Activated CD4-positive, alpha-beta T cell treated with anti-CD3 and anti-CD28 coated beads, Interleukin-2, amount 10 ng/mL, durations not matched to agents 7 days and 5 days (primary cell): ENCODE measurements at regions not wholly inside any gene's neighbourhood (a gene's known extent, or its start where the extent isn't known, plus 50 kb on each side); places are given as distances from the start of the nearest gene placed in this dataset.

Experiments
- CTCF ChIA-PET: fragments of 350-600 bp; sonication (Branson Sonifier 250); formaldehyde crosslinking; loops from one replicate; lab custom pipeline; 2021; ENCODE audit warnings: antibody characterized with exemption; lab: Charles Lee
- POLR2A ChIA-PET: fragments of 350-600 bp; sonication (Branson Sonifier 250); formaldehyde crosslinking; loops from one replicate; lab custom pipeline; 2021; ENCODE audit warnings: antibody characterized with exemption; lab: Charles Lee
- DNase-seq: peaks from one replicate; pipeline ENCODE4 v3.0.0-alpha.2; 2020
- H3K27ac Mint-ChIP-seq: one replicate; pipeline ENCODE4 v1.8.0; 2021; ENCODE audit warnings: mild to moderate bottlenecking, moderate library complexity, mixed read lengths
- H3K27me3 Mint-ChIP-seq: one replicate; pipeline ENCODE4 v1.8.0; 2021; ENCODE audit warnings: mixed read lengths
- H3K36me3 Mint-ChIP-seq: one replicate; pipeline ENCODE4 v1.8.0; 2021; ENCODE audit warnings: low read depth, mixed read lengths
- H3K4me1 Mint-ChIP-seq: one replicate; pipeline ENCODE4 v1.8.0; 2021; ENCODE audit warnings: mixed read lengths
- H3K4me3 Mint-ChIP-seq: one replicate; pipeline ENCODE4 v1.8.0; 2021; ENCODE audit warnings: mild to moderate bottlenecking, moderate library complexity, mixed read lengths
- H3K9me3 Mint-ChIP-seq: one replicate; pipeline ENCODE4 v1.8.0; 2021; ENCODE audit warnings: mixed read lengths

DNA sequence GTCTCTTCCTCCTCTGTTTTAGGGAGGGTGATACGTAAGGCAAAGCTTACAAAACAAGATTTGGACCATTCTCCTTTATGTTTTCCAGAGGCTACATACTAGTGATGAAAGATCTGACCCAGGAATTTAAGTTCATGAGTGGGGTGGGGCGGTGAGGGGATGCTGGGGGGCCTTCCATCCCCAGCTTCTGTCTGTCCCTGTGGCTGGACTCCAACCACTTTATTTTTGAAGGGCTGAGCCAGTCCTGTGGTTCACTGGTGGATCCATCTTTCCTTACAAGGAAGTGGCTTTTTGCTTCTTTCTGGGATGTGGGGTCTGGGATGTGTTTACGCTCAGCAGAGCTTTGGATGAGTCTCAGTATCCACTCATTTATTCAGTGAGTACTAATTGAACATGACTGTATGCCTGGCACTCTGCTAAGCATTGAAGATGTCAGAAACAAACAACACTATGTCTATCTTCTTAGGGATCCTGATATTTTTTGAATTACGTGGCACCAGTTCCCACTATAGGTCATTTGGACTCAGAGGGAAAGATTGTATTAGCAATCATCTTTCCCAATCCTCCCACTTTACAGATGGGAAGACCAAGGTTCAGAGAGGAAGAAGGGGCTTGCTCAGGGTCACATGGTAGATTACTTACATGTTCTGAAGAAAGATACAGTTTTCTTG lies 291.8 kb upstream of the TBX3 start:
- no peak for DNase-seq
- ChIA-PET POLR2A (no interaction called here), CTCF (no interaction called here)
- H3K4me1 Mint-ChIP-seq: no peaks in the 10 kb centered on the region
- no peaks in the 10 kb centered on the region for H3K9me3 Mint-ChIP-seq
- no peak overlapping the region for H3K4me3 Mint-ChIP-seq
- H3K36me3 Mint-ChIP-seq: no peaks in the 10 kb centered on the region
- no peak overlapping the region for H3K27ac Mint-ChIP-seq
- no peaks in the 10 kb centered on the region for H3K27me3 Mint-ChIP-seq

GRCh38 chr12:114974826-114975639 lies 291.1 kb upstream of the TBX3 start:
- Mint-ChIP-seq H3K4me3 (no peak overlapping the region), H3K36me3 (no peaks in the 10 kb centered on the region), H3K9me3 (no peaks in the 10 kb centered on the region), H3K27me3 (no peaks in the 10 kb centered on the region), H3K4me1 (no peaks in the 10 kb centered on the region), H3K27ac (no peak overlapping the region)
- DNase-seq: no peak
- CTCF ChIA-PET: no interaction called here
- POLR2A ChIA-PET: no interaction called here

GRCh38 chr12:114974333-114974732 lies 290.4 kb upstream of the TBX3 start:
- no peak for DNase-seq
- CTCF ChIA-PET: no interaction called here
- Mint-ChIP-seq H3K4me3 (no peak overlapping the region), H3K4me1 (no peaks in the 10 kb centered on the region), H3K36me3 (no peaks in the 10 kb centered on the region), H3K27me3 (no peaks in the 10 kb centered on the region), H3K9me3 (no peaks in the 10 kb centered on the region), H3K27ac (no peak overlapping the region)
- POLR2A ChIA-PET: no interaction called here

DNA sequence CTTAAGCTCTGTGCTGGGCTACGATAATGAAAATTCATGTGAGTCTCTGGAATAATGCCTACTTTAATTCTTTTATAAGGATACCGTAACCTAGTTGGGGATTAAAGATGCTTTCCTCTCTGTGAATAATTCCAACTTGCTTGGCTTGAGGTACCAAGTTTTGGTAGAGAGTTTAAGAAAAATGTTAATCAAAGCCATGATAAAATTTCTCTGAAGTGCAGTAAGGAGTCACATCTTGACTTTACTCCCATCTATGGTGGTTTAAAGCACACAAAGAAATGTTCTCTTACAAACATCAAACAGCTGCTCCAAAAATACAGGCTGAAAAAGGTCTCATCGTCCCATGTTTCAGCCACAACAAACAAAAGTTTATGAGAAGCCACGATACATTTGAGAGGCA lies 284.8 kb upstream of the TBX3 start:
- CTCF ChIA-PET: no interaction called here

DNA sequence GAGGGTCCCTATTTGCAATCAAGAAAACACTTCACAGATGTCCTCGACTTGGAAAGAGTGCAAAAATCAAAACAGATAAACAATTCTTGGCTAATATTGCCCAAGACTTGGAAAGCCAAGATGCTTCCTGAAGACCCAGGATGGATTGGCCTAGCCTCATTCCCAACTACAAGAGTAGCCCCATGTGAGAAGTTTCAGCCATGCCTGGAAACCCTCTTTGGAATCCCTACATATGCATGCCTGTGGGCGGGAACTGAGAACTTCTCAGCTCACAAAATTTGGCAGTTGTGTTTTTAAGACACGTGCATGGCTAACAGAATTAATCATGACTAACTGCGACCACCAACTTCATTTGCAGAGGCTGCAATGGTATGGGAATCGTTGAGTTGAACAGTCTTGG lies 283.2 kb upstream of the TBX3 start:
- POLR2A ChIA-PET: no interaction called here
- no peak overlapping the region for H3K4me3 Mint-ChIP-seq

More for the DNA sequence above, 284.8 kb upstream of the TBX3 start:
- Mint-ChIP-seq H3K36me3 (no peaks in the 10 kb centered on the region), H3K4me3 (no peak overlapping the region), H3K27ac (no peak overlapping the region), H3K4me1 (no peaks in the 10 kb centered on the region), H3K27me3 (no peaks in the 10 kb centered on the region), H3K9me3 (peaks cover 2% of the 10 kb centered on the region)
- POLR2A ChIA-PET: no interaction called here
- DNase-seq: no peak

DNA sequence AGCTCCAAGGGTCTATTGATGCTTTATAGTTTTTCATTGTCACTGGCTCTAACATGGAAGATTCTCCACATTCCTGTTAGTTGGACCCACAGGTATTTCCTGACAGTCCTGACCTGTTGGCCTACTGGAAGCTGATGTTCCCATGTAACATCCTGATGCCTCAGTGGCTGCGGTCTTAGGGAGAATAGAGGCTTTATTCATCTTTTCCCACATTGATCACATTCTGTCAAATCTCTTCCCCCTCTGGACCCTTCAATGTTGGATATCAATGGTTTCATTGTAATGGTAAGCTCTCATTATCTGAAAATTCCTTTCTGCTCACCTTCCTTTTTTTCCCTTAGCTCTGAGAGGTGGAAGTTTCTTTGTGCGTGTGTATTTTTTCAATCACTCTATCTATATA lies 280.9 kb upstream of the TBX3 start:
- Mint-ChIP-seq H3K4me3 (no peak overlapping the region), H3K27me3 (no peaks in the 10 kb centered on the region), H3K9me3 (peaks cover 2% of the 10 kb centered on the region), H3K36me3 (no peaks in the 10 kb centered on the region), H3K27ac (no peak overlapping the region), H3K4me1 (no peaks in the 10 kb centered on the region)
- DNase-seq: no peak
- CTCF ChIA-PET: no interaction called here
- POLR2A ChIA-PET: no interaction called here

More for the DNA sequence above, 283.2 kb upstream of the TBX3 start:
- H3K27ac Mint-ChIP-seq: no peak overlapping the region
- H3K9me3 Mint-ChIP-seq: peaks cover 2% of the 10 kb centered on the region
- H3K27me3 Mint-ChIP-seq: no peaks in the 10 kb centered on the region
- H3K4me1 Mint-ChIP-seq: no peaks in the 10 kb centered on the region
- H3K36me3 Mint-ChIP-seq: no peaks in the 10 kb centered on the region
- CTCF ChIA-PET: no interaction called here
- no peak for DNase-seq

DNA sequence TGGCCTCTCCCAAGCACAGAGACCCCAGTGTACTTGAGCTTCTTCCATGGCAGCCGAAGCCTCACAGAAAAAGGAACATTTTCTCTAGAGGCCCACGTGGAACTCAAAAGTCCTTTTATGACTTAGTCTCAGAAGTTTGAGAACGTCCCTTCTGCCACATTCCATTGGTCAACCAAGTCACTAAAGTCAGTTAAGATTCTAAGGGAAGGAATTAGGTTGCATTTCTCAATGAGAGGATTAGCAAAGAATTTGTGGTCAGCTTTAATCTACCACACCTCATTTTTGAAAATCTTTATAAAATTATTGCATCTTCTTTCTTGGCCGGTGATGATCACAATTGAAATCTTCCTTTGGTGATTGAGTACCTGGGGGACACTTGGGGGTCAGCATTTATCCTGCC lies 279.9 kb upstream of the TBX3 start:
- no peaks in the 10 kb centered on the region for H3K4me1 Mint-ChIP-seq
- peaks cover 2% of the 10 kb centered on the region for H3K9me3 Mint-ChIP-seq

GRCh38 chr12:114961491-114961890 lies 277.5 kb upstream of the TBX3 start:
- H3K4me1 Mint-ChIP-seq: no peaks in the 10 kb centered on the region
- H3K27ac Mint-ChIP-seq: no peak overlapping the region
- no peaks in the 10 kb centered on the region for H3K9me3 Mint-ChIP-seq
- POLR2A ChIA-PET: no interaction called here
- CTCF ChIA-PET: no interaction called here
- no peak for DNase-seq
- no peaks in the 10 kb centered on the region for H3K27me3 Mint-ChIP-seq
- no peak overlapping the region for H3K4me3 Mint-ChIP-seq
- H3K36me3 Mint-ChIP-seq: no peaks in the 10 kb centered on the region

More for the DNA sequence above, 279.9 kb upstream of the TBX3 start:
- no peak overlapping the region for H3K27ac Mint-ChIP-seq
- ChIA-PET CTCF (no interaction called here), POLR2A (no interaction called here)
- H3K27me3 Mint-ChIP-seq: no peaks in the 10 kb centered on the region
- no peaks in the 10 kb centered on the region for H3K36me3 Mint-ChIP-seq
- no peak overlapping the region for H3K4me3 Mint-ChIP-seq
- no peak for DNase-seq

GRCh38 chr12:114958538-114958937 lies 274.6 kb upstream of the TBX3 start:
- Mint-ChIP-seq H3K4me3 (no peak overlapping the region), H3K27ac (no peak overlapping the region), H3K9me3 (no peaks in the 10 kb centered on the region), H3K4me1 (no peaks in the 10 kb centered on the region), H3K27me3 (no peaks in the 10 kb centered on the region), H3K36me3 (no peaks in the 10 kb centered on the region)
- POLR2A ChIA-PET: no interaction called here
- no peak for DNase-seq
- CTCF ChIA-PET: no interaction called here

DNA sequence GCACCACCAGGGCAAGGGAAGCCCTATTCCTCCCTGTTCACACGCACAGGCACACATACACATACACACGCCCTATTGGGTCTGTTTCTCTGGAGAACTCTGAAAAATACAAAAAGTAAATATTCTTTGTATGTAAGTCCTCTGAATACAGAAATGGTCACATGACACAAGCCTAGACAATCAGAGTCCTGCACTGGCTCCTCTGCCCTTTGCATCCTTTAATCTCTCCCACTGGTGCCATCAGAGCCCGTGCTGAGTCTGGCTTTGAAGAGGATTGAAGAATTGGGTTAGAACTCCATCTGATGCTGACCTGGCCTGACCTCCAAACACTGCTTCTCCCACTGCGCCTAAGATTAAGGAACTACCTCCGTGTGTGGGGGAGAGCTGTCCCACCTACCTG lies 273.2 kb upstream of the TBX3 start:
- Mint-ChIP-seq H3K9me3 (no peaks in the 10 kb centered on the region), H3K27me3 (no peaks in the 10 kb centered on the region), H3K36me3 (no peaks in the 10 kb centered on the region), H3K4me3 (no peak overlapping the region), H3K27ac (no peak overlapping the region), H3K4me1 (no peaks in the 10 kb centered on the region)
- POLR2A ChIA-PET: no interaction called here
- CTCF ChIA-PET: no interaction called here
- DNase-seq: no peak

DNA sequence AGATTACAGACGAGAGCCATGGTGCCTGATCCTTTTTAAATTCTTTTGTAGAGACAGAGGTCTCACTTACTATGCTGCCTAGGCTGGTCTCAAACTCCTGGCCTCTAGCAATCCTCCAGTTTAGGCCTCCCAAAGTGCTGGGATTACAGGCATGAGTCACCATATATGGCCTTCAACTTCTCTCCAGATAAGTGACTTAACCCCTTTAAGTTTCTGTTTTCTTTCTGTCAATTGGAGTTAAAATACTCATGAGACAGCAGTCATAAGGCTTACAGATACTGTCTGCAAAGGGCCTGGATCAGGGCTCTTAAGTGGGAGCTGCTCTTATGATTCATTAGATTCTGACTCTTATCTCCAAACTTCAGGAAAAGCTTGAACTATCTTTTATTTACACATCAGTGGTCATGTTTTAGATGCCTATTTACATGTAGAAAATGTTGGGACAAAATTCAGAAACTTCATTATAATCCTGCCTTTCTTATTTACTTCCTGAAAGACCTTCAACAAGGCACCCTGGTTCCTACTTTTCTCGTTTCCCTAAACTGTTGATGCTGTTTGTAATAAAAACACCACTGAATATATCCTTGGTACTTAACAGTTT lies 271.5 kb upstream of the TBX3 start:
- Mint-ChIP-seq H3K27ac (no peak overlapping the region), H3K36me3 (no peaks in the 10 kb centered on the region), H3K4me3 (no peak overlapping the region), H3K9me3 (no peaks in the 10 kb centered on the region), H3K4me1 (no peaks in the 10 kb centered on the region), H3K27me3 (no peaks in the 10 kb centered on the region)
- DNase-seq: no peak
- CTCF ChIA-PET: no interaction called here
- POLR2A ChIA-PET: no interaction called here

DNA sequence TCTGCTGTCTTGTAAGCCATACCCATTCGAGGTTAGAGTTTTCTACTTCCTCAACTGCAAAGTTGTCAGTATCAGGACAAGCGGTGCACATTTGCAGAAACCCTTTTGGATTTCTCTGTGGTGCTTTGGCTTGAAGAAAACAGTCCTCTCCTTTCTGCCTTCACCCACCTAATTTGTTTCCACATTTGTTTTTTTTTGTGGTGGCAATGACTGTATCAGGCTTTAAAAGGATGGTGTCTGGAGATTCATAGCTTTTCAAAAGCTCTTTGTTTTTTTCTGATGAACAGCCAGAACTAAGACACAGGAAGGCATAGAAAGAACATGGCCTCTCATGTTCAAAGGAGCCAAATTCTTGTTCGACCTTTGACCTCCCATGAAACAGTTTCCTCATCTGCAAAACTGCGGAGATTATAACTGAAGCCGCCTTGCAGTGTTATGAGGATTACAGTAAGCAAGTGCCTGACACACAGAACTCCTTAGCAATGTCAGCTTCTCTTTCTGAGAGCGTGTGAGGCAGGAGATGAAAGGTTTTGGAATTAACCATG lies 270.6 kb upstream of the TBX3 start:
- DNase-seq: no peak
- Mint-ChIP-seq H3K9me3 (no peaks in the 10 kb centered on the region), H3K4me3 (no peak overlapping the region), H3K27ac (no peak overlapping the region), H3K36me3 (no peaks in the 10 kb centered on the region), H3K27me3 (no peaks in the 10 kb centered on the region), H3K4me1 (no peaks in the 10 kb centered on the region)
- ChIA-PET CTCF (interaction anchor here (0.8 kb wide), 1 partner anchor 1698 kb away, joined by 3 read pairs; no protein-coding TSS in a partner anchor), POLR2A (no interaction called here)

DNA sequence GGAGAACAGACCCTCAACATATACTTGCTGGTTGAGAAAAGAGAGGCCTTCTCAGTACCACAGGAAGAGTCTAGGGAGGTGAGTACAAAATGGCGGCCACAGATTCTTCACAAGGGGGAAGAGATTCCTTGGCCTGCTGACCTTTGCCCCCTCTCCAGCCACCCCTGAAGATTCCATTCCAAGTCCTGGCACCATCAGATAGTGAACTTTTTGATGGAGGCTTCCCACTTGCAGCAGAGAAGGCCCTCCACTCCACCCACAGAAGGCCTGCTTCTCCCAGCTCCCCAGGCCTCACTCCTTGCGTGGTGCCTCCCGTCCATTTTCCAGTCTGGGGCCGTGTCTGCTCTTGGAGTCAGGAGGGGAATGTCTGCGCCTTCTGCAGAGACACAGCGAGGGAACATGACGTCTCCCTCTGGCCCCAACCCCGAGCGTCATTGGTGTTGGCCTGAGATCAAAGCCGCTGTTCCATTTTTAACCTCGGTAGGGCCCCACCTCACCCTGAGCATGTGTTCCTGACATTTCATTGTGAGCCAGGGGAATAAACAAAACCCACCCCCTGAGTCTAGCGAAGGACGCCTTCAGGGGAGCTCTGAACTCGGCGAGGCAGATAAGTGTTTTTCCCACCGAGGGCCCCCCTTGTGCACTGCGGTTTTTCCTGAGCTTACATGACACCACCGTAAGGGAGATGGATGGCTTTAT lies 268.7 kb upstream of the TBX3 start:
- no peak for DNase-seq
- H3K27ac Mint-ChIP-seq: no peak overlapping the region
- H3K4me3 Mint-ChIP-seq: no peak overlapping the region
- POLR2A ChIA-PET: no interaction called here
- H3K36me3 Mint-ChIP-seq: no peaks in the 10 kb centered on the region
- H3K27me3 Mint-ChIP-seq: no peaks in the 10 kb centered on the region
- CTCF ChIA-PET: no interaction called here
- H3K4me1 Mint-ChIP-seq: no peaks in the 10 kb centered on the region
- H3K9me3 Mint-ChIP-seq: no peaks in the 10 kb centered on the region
